NCI-H2227 treated with DMSO at 0.1 percent for 48 hours (cell line): ENCODE measurements at regions not wholly inside any gene's neighbourhood (a gene's known extent, or its start where the extent isn't known, plus 50 kb on each side); places are given as distances from the start of the nearest gene placed in this dataset.
A peak's percentile ranks its signal among the peaks of the same experiment; 100 is the strongest.
"Not testable (repeated sequence)": the region's sequence is repeated elsewhere in the genome, so short reads cannot be mapped to it uniquely, and the experiment has no call there.

Source experiments
- DNase-seq: peaks from one replicate; lab custom pipeline; 2025; lab: John Stamatoyannopoulos, UW

DNA sequence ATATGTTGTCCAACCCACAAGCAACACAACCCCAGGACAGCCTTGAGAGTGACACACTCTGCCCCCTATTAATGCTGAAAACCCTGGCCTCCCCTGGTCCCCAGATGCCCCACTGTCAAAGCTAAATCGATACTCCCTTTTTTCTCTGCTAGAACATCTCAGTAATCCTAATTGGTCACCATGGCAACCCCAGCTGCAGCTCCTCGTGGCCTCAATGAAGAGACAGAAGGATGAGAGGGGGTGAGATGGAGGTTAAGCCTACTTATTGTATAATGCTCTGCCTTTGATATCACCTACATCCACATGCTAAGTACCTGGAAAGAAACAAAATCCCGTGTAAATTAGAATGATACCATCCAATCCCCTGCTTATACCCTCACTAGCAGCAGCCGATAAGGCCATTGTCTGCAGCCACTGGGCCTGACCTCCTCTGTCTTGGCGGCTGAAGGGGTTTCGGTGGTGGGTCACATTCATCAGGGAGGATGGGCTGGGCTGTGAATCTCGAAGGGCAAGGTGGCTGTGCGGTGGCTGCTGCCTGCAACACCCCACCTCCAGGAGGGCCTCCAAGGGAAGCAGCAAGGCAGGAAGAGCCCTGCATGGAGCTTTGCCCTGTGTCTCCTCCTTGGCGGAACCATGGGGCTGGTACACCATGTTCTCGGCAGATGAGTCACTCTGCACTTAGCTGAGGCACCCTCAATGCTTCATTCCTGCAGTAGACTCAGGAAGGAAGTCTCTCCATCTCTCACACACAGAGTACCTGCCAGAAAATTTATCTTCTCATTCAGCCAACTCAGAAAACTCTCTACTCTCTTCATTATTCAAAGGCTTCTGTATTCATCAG is 399.5 kb downstream of the BUD13 start:
- peak; percentile 86 for DNase-seq

- DNase-seq, result no peak
Observed at GRCh38 chr11:116371146-116371545, 401.6 kb downstream of the BUD13 start.

DNA sequence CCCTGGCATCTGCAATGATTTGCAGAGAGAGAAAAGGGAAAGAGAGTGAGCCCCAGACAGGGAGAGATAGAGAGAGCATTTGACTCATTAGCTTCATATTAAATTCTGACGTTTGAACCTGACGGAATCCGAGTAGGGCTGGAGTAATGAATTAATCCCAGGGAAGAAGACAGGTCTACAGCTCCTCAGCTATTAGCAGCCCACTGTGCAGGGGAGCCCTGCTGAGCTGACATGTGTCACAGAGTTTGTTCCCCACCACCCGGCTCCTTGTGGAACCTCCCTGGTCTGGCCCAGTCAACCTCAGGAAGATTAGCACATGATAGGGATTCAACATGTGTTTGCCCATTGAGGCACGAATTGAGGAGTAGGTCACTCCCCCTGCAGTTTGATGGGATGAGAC is 404.0 kb downstream of the BUD13 start:
- DNase-seq, result no peak

- no peak for DNase-seq
Observed at GRCh38 chr11:116366980-116367645, 405.7 kb downstream of the BUD13 start.

GRCh38 chr11:116366451-116366850 is 406.3 kb downstream of the BUD13 start:
- DNase-seq, result no peak

- not testable (repeated sequence) for DNase-seq
Observed at GRCh38 chr11:116364925-116365324, 407.9 kb downstream of the BUD13 start.

DNA sequence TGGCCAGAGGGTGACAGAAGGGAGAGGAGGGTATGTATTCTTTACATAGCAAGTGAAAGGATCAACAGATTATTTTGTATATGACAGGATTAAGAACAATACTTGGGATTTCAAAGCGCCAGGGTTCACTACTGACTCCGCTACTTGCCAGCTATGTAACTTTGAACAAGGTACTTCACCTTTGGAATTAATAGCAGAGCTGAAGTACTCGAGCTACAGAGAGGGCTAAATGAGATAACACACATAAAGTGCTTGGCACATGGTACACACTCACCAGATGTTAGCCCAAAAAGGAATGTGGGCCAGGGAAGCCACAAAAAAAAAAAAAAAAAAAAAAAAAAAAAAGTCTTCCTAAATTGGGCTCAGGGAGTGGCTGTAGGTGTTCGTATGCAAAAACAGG is 408.4 kb downstream of the BUD13 start:
- DNase-seq, result no peak

GRCh38 chr11:116360221-116360941 is 412.4 kb downstream of the BUD13 start:
- no peak for DNase-seq

- DNase-seq, result no peak
Observed at GRCh38 chr11:116357784-116358544, 414.8 kb downstream of the BUD13 start.

- no peak for DNase-seq
Observed at GRCh38 chr11:116356451-116356850, 416.3 kb downstream of the BUD13 start.

DNA sequence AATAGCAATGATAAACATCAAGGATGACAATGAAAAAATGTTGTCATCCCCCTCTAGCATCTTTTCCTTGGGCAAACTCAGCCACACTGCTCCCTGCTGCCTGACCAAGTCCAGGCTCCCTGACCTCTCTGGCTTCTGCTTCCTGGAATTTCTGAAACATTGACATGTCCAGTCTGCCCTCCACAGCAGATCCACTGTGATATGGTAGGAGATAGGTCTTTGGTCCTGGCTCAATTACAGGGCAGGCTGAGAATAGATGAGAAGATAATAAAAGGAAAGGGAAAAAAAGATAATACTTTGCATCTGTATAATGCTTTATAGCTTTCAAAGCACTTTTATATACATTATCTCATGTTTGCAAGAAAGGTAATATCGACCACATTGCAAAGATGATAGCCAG is 417.7 kb downstream of the BUD13 start:
- no peak for DNase-seq

DNA sequence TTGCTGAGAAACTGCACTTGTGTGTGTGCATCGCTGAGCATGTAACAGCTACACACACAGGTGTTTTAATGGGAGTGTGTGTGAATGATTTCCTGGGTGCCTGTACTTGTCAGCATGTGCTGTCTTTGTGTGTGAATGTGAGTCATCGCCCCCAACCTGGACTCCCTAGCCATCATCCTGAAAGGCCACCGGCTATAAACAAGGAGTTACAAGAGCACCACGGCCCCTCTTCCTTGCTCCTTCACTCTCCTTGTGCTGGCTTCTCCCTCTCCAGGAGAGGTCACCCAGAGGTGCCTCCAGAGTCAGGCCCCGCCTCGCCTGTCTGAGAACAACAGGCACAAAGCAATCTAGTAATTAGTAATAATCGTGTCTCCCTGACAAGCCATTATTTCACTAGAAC is 419.2 kb downstream of the BUD13 start:
- peak; percentile 13 for DNase-seq

DNA sequence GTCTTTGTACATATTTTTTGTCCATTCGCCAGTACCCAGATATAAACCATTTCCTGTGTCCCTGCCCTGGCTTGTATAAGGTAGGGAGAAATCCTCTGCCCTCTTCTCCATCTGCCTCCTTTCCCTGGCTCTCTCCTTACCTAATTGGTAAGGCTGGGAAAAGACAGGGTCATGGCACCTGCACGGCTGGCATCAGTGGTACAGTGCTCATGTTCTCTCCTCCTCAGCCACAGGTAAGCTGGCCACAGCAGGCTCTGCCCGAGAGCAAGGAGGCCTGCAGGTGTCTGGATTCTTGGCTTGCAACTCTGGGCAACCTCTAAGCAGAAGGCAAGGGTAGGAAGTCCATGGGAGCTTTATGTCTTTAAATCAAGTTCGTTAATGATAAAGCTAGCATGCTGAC is 419.9 kb downstream of the BUD13 start:
- DNase-seq, result no peak

DNA sequence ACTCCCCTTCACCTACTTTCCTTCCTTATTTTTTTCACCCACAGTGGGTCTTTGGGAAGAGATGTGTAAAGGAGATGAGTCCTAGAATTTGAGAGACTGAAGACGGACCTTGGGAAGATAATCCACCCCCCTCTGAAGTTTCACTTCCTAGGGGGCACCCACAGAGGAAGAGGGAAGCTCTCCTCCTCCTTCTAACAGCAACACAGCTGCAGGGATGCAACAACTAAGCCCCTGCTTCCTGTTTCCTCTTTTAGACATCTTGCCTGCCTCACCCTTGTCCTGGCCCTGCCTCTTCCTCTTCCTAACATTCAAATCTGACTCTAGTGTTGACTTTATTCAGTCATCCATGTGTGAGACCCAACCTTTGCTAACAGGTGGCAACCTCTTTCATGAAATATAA is 424.6 kb downstream of the BUD13 start:
- no peak for DNase-seq

GRCh38 chr11:116345575-116345974 is 427.2 kb downstream of the BUD13 start:
- DNase-seq, result no peak

- no peak for DNase-seq
Observed at GRCh38 chr11:116344601-116345000, 428.2 kb downstream of the BUD13 start.

DNA sequence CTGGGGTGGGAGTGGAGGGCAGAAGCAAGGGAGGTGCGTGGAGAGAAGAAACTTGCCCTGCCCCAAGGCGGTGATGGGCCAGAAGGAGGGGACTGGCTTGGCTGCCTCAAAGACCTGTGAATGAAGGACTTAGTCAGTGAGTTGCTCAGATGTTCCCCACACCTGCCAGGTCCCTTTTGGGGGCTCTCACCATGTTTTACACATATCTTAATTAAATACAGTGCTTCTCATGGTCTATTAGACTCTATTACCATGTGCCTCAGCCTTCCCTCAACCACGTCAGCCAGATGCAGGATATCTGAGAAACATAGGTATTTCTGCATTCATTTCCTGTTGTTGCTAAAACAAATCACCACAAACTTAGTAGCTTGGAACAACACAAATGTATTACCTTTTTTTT is 429.5 kb downstream of the BUD13 start:
- no peak for DNase-seq

DNA sequence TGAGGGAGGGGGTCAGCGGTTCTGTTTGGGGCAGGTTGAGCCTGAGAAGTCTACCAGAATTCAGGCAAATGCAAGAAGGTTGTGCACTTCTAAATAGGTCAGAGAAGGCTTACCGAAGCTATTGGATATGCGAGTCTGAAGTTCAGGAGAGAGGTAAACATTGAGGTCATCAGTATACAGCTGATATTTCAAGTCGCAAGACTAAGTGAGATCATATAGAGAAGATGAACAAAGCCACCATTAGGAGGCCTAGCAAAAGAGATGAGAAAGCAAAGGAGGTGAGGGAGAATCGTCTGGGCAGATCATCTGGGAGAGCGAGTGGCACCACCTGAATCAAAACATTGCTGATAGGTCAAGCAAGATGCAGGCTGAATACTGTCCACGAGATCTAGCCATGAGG is 430.6 kb downstream of the BUD13 start:
- DNase-seq, result no peak

GRCh38 chr11:116339306-116340098 is 433.3 kb downstream of the BUD13 start:
- no peak for DNase-seq

GRCh38 chr11:116338500-116338899 is 434.3 kb downstream of the BUD13 start:
- DNase-seq, result not testable (repeated sequence)

DNA sequence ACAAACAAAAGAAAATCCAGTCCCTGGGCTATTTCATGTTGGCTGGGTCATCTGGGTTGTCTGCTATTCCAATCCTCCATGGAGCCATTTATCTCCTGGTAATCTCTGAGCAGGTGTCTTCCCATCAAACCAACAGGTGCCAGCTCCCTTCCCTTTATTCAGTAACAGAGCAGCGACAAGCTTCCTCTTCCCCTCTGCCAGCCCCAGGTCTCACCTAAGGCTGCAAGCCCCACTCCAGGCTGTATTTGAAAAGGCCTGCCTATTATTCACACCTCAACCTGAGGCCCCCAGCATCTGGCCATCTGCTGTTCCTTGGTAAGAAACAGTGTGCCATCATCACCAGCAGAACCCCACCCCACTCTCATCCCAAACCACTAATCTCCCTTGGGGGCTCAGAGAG is 436.2 kb downstream of the BUD13 start:
- no peak for DNase-seq
